ENCODE measurements at regions not wholly inside any gene's neighbourhood (a gene's known extent, or its start where the extent isn't known, plus 50 kb on each side); places are given as distances from the start of the nearest gene placed in this dataset.
"Not testable (repeated sequence)": the region's sequence is repeated elsewhere in the genome, so short reads cannot be mapped to it uniquely, and the experiment has no call there.

- ATAC-seq; in situ Hi-C loops (cut with MboI; ENCODE audit: low sequenced_read_pairs in 4 of 4); H3K27me3 ChIP-seq; H3K9me3 ChIP-seq; H3K36me3 ChIP-seq; intact Hi-C loops (cut with DNase I; ENCODE audit: low total_unique reads); H3K27ac ChIP-seq; H3K4me1 ChIP-seq; H3K4me3 ChIP-seq; DNase-seq: not testable (repeated sequence)
These were observed 96.3 kb upstream of the PZP start for GRCh38 chr12:9304540-9304939.

DNA sequence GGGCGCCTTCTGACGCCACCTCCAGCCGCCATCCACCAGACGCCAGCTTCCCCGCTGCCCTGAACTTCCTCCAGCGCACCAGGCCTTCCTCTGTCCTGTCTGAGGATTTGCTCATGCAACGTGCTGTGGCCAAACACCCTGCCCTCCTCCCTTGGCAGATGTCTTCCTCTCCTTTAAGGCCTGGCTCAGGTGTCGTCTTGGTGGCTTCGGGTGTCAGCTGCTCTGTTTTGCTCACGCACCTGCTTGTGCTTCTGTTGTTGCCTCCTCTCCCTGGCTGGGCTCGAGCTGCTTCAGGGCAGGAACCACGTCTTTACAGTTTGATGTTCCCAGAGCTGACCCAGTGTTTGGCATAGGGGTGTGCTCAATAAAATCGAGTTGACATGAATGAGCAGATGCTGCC, 87.7 kb upstream of the PZP start:
- ATAC-seq, result peak; percentile 55 to 83
- H3K4me3 ChIP-seq; H3K4me1 ChIP-seq; H3K27ac ChIP-seq; H3K9me3 ChIP-seq; H3K27me3 ChIP-seq; intact Hi-C loops (cut with DNase I; ENCODE audit: low total_unique reads); H3K36me3 ChIP-seq; in situ Hi-C loops (cut with MboI; ENCODE audit: low sequenced_read_pairs in 4 of 4); DNase-seq: not testable (repeated sequence)

GRCh38 chr12:9294072-9294620, 86.0 kb upstream of the PZP start:
- H3K27ac ChIP-seq; H3K36me3 ChIP-seq; H3K4me1 ChIP-seq; in situ Hi-C loops (cut with MboI; ENCODE audit: low sequenced_read_pairs in 4 of 4); H3K4me3 ChIP-seq; DNase-seq; H3K27me3 ChIP-seq; intact Hi-C loops (cut with DNase I; ENCODE audit: low total_unique reads); H3K9me3 ChIP-seq; ATAC-seq: not testable (repeated sequence)

GRCh38 chr12:9293391-9293790, 85.2 kb upstream of the PZP start:
- H3K9me3 ChIP-seq; intact Hi-C loops (cut with DNase I; ENCODE audit: low total_unique reads); H3K27me3 ChIP-seq; H3K4me3 ChIP-seq; ATAC-seq; H3K27ac ChIP-seq; H3K36me3 ChIP-seq; H3K4me1 ChIP-seq; in situ Hi-C loops (cut with MboI; ENCODE audit: low sequenced_read_pairs in 4 of 4); DNase-seq: not testable (repeated sequence)

- peak in 1 of 2 donors; percentile 32 for ATAC-seq
These were observed 81.8 kb upstream of the PZP start for GRCh38 chr12:9289984-9290383.

GRCh38 chr12:9284724-9285123, 76.5 kb upstream of the PZP start:
- H3K4me3 ChIP-seq, result peak overlapping the region in 1 of 4 donors; percentile 64
- intact Hi-C loops (cut with DNase I; ENCODE audit: low total_unique reads); H3K4me1 ChIP-seq; H3K27me3 ChIP-seq; ATAC-seq; H3K36me3 ChIP-seq; DNase-seq; H3K27ac ChIP-seq; H3K9me3 ChIP-seq; in situ Hi-C loops (cut with MboI; ENCODE audit: low sequenced_read_pairs in 4 of 4): not testable (repeated sequence)

More at GRCh38 chr12:9289984-9290383, 81.8 kb upstream of the PZP start:
- intact Hi-C loops (cut with DNase I; ENCODE audit: low total_unique reads); H3K9me3 ChIP-seq; H3K27me3 ChIP-seq; H3K4me1 ChIP-seq; H3K4me3 ChIP-seq; H3K27ac ChIP-seq; in situ Hi-C loops (cut with MboI; ENCODE audit: low sequenced_read_pairs in 4 of 4); DNase-seq; H3K36me3 ChIP-seq: not testable (repeated sequence)

GRCh38 chr12:9284197-9284596, 76.0 kb upstream of the PZP start:
- ATAC-seq, result peak; percentile 40 to 61

GRCh38 chr12:9283346-9284095, 75.3 kb upstream of the PZP start:
- in situ Hi-C loops (cut with MboI; ENCODE audit: low sequenced_read_pairs in 4 of 4); H3K9me3 ChIP-seq; H3K36me3 ChIP-seq; intact Hi-C loops (cut with DNase I; ENCODE audit: low total_unique reads); H3K27me3 ChIP-seq; H3K4me1 ChIP-seq: not testable (repeated sequence)
- Histone ChIP-seq H3K4me3 (peak overlapping the region; percentile 51 to 64 (median 60)), H3K27ac (peak overlapping the region; percentile 74 to 82 (median 80))
- ATAC-seq, result peak; percentile 87 to 94
- DNase-seq, result peak; percentile 57 to 75

More at GRCh38 chr12:9284197-9284596, 76.0 kb upstream of the PZP start:
- Histone ChIP-seq H3K27ac (peak overlapping the region; percentile 70 to 74 (median 74)), H3K4me3 (peak overlapping the region; percentile 43 to 64 (median 57))
- H3K36me3 ChIP-seq; DNase-seq; in situ Hi-C loops (cut with MboI; ENCODE audit: low sequenced_read_pairs in 4 of 4); H3K4me1 ChIP-seq; intact Hi-C loops (cut with DNase I; ENCODE audit: low total_unique reads); H3K27me3 ChIP-seq; H3K9me3 ChIP-seq: not testable (repeated sequence)

Measured in gastrocnemius medialis (tissue), 4 donors.